Stimulated activated CD8-positive, alpha-beta memory T cell treated with anti-CD3 and anti-CD28 coated beads, Interleukin-15, amount 100 ng/mL, for 4 hours (primary cell): ENCODE measurements at regions not wholly inside any gene's neighbourhood (a gene's known extent, or its start where the extent isn't known, plus 50 kb on each side); places are given as distances from the start of the nearest gene placed in this dataset.
A peak's percentile ranks its signal among the peaks of the same experiment; 100 is the strongest.

ENCODE experiments used
- DNase-seq, 2 donors: peaks; one replicate each; pipeline ENCODE4 v3.0.0-alpha.2; 2020; ENCODE audit warnings: low read depth in 2 of 2

DNA sequence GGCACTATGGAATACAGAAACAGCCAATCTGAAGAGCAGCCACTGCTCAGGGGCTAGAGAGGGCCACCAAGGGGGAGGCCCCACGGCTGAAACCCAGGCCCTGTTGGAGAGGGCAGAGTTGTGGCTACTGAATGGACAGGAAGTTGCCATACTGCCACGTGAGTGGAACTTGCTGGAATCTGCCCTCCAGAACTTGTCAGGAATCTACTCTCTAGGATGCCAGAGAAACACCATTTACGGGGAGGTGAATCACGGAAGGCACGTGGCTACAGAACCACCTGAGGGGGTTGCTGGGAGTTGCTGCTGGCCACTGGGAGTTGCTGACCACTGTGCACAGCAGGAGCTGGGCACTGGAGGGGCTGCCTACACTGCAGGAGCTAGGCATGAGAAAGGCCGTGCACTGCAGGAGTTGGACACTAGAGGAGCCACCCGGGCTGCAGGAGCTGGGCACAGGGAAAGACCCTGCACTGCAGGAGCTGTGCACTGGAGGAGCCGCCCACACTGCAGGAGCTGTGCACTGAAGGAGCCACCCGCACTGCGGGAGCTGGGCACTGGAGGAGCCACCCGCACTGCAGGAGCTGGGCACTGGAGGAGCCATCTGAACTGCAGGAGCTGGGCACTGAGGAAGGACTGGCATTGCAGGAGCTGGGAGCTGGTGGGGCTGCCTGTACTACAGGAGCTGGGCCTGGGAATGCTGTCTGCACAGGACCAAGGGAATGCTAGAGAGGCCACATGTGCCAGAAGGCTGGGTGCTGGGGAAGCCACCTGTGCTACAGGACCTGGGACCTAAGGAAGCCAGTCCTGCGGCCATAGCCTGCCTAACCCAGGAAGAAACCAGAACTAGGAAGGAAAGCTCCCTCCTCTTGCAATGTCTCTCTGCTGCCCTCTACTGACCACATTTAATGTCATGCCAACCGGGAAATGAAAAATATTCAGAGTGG lies 343.4 kb downstream of the MATN1 start:
- peak in 1 of 2 donors; percentile 6 for DNase-seq

- no peak for DNase-seq
Measured at GRCh38 chr1:30378991-30379581, 344.3 kb downstream of the MATN1 start.

DNA sequence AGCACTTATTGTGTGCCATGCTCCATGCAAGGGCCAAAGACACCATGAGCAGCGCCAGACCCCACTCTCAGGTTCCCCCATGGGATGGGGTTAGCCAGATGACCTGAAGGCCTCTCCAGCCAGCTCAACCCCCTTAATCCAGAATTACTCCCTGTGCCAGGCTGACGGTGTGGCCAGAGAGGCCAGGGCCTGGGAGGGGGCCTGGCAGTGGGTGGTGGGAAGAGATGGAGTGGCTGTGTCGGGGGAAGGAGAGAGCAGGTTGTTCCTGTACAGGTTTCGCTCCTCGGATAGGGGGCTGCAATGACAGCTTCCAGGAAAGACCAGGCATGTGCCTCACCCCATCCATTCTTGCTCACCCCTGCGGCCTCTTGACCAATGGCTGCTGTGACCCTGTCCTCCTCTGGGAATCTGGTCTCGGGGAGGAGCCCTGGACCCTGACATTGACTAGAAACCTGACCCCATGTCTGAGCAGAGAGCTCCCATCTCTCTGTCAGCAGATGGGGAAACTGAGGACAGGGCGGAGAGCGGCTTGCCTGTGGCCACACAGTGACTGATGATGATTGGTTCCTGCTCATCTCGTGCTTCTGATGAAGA lies 345.3 kb downstream of the MATN1 start:
- DNase-seq = no peak

DNA sequence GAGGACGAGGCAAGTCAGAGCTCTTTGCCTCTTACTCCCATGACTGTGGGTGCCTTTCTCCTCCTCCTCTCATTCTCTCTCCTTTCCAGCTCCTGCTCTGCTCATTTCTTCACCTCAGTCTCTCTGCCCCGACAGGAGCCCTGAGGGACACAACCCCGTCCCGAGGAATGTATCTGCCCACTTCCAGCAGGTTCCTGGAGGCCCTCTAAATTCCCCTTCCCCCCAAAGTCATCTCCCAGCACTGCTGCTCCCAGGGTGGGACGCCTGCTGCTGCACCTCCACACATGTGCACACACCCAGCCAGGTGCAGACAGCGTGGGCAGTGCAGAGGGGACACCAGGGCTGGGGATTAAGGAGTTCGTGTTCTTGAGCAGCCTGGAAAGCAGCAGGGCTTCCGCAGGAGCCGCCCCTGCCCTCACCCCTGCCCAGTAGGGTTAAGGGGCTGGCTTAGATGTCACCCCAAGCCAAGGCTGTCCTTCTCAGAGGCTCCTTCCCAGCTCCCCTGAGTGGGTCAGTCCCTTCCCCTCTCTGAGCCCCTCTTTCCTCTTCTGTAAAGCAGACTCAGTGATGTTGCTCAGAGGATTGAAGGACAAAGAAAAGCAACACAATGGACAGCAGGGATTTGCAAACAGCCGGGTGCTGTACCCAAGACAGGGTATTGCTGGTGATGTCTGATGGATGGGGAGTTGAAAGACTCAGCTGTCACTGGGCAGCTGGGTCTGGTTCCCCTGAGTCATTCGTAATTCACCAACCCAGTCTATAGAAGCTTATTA lies 346.0 kb downstream of the MATN1 start:
- no peak for DNase-seq

DNA sequence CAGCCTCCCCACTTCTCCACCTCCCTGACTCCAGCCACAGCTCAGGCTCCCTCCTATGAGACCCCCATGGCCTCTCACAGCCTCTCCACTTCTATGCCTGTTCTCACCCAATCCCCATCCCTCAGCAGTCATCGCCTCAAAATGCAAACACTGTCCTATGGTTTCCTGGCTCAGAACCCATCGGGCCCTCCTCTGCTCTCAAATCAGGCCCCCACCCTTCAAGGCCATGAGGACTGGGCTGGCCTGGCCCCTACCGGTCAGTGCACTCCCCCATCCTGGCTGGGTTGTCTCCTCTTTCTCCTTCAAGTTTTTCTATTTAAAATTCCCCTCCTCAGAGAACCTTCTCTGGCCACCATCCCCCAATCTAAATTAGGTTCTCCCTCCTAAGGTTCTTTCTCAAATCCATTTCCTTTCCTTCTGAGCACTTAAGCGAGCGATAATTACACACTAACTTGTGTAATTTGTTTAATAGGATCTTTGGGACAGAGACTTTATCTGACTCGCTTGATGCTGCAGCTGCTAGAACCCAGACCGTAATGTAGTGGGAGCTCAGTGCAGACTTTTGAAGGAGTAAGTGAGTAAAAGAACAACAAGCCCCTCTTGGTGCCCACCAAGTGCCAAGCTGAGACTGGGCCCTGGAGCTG lies 347.2 kb downstream of the MATN1 start:
- no peak for DNase-seq

DNA sequence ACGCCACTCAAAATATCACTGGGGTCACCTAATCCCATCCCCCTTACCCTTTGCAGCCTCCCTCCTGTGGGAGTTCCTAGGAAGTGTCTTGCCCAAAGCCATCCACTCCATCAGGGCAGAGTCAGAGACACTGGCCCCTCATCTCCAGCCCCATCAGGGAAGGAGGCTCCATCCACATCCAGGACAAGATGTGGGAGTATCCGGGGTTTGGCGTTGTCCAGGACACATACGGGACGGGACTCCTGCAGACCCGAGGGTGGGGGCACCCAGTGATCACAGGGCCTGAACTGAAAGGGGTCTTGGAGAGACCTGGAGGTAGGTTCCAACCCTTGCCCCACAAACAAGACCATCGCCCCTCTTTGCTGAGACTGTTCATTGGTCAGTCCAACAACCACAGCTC lies 348.2 kb downstream of the MATN1 start:
- DNase-seq = no peak

GRCh38 chr1:30374400-30375070 lies 348.9 kb downstream of the MATN1 start:
- DNase-seq = no peak

DNA sequence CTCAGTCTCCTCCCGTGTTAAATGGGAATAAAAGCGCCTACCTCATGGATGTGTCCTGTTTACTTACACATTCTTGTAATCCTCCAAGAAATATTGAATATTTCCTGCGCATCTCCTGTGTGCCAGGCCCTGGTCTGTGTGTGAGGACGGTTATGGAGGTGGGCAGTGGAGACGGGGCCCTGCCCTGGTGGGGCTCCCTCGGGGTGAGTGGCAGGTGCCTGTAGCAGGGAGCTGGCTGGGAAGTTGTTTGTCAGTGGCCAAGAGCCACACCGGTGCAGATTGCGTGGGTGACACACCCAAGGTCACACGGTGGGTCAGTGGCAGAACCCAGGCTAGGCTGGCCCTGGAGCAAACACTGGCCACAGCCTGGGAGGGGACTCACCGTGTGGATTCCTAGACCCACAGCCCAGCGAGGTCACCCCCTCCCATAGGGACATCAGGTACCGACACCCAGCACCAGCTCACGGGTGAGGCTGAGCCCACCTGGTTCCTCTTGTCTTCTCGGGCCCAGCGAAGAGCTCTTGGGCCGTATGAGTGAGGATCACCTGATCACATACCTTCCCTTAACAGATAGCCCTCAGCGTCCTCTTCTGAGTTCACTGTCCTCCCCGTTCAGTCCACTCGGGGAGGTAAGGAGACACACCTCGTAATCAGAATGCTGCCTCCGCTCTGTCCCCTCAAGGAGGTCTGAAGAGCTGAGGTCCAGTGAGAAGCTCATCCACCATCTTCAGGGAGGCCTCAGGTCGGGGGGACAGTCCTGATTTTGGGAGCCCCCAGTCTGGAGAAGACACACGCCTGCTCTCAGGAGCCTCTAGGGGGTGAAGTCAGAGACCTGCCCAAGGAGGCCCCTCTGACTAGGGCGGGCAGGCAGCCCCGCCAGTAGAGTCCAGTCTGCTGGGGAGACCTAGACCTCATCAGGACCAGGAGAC lies 349.6 kb downstream of the MATN1 start:
- DNase-seq = no peak

DNA sequence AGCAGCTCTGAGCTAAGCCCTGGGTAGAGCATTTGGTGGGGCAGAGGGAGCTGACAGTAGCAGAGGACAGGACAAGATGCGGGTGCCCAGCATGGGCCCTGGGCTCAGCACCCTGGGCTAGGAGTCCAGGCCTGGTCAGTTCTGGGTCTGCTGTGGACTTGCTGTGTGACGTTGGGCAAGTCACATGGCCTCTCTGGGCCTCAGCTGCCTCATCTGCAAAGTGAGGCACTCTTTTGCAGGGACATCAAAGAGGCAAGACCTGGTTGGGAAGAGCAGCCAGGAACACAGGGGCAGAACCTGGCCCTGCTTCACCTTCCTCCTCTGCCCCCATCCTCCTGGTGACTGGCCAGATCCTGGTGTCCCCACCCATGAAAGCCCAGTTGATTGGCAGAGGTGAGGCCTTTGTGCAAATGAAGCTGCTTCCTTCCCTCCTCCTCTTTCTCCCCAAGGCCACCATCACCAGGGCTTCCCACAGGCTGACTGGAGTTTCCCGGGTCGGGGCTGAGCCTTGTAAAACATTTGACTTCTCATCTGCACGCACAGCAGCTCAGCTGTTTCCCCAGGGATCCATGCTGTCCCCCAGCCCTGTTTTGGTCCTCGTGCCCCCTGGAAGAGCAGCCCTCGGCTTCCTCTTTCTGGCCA lies 350.5 kb downstream of the MATN1 start:
- no peak for DNase-seq

GRCh38 chr1:30371888-30372791 lies 351.2 kb downstream of the MATN1 start:
- DNase-seq = no peak

DNA sequence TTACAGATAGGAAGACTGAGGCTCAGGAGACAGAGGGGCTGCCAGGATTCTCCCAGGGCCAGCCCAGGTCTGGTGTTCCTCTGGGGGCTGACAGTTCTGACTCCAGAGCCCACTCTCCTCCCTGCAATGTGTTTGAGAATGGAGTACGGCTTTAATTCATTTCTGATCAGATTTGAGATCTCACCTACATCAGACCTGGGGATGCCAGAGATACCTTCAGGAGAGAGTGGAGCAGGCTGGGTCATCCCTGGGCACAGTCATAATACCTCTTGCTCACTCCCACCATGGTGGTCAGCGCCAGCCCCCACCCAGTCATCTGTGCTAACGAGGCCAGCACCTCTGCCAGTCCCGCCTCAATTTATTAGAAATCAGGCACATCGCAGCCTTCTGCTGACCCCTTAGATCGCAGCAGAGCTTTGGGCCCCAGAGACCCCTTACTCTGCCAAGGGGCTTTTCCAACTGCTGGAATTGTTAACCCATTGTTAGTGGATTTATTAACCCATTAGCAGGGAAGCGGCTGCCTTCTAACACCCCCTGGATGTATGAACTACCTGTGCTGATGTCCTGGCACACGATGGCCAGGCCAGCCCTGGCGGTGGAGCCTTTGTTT lies 352.1 kb downstream of the MATN1 start:
- no peak for DNase-seq

- no peak for DNase-seq
Measured at GRCh38 chr1:30368651-30369240, 354.6 kb downstream of the MATN1 start.

- no peak for DNase-seq
Measured at GRCh38 chr1:30366911-30367310, 356.5 kb downstream of the MATN1 start.

- DNase-seq = no peak
Measured at GRCh38 chr1:30366199-30366598, 357.2 kb downstream of the MATN1 start.

DNA sequence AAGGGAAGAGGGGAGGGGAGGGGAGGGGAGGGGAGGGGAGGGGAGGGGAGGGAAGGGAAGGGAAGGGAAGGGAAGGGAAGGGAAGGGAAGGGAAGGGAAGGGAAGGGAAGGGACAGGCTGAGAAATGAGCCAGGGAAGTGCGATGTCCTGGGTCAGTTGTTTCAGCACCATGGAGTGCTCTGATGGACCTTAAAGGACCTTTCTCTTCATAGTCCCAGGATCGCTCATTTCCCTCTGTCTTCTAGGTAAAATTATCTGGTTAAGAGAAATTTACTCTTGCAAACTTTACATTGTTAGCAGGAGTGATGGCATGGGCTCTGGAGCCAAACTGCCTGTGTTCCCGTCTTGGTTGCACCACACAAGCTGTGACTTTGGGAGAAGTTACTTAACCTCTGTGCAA lies 357.8 kb downstream of the MATN1 start:
- no peak for DNase-seq

DNA sequence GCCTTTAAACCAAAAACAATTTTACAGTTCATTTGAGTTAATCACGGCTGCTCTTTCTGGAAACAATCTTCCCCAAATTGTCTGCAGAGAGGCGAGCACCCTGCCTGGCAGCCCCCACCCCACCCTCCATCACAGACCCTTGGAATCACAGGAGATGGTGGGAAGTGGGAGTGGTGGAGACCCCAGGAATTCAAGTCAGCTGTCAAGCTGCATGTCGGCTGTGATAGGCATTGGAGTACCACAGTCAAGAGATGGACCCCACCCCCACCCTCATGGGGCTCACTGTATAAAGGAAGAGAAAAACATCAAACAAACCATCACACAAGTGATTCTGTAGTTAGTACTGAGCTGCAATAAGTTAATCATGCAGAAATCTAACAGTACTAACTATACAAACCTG lies 360.4 kb downstream of the MATN1 start:
- DNase-seq = no peak

DNA sequence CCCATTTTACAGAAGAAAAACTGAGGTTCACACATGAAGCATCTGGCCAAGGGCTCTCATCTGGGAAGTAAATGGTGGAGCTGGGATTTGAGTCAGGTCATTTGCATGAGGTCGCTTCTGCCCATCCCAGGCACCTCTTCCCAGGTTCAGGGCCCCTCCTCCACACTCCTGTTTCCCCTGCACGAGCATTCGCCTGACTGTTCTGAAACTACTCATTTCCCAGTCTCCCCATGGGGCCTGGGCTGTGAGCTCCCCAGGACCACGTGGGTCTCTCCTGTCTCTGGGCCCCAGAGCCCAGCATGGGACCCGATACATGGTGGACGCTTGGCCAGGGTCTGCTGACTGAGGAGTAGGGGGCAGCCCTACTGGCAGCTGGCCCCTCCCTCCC lies 360.8 kb downstream of the MATN1 start:
- DNase-seq = no peak
